Upper lobe of right lung (tissue), 1 donor: ENCODE measurements at regions not wholly inside any gene's neighbourhood (a gene's known extent, or its start where the extent isn't known, plus 50 kb on each side); places are given as distances from the start of the nearest gene placed in this dataset.
"Not testable (repeated sequence)": the region's sequence is repeated elsewhere in the genome, so short reads cannot be mapped to it uniquely, and the experiment has no call there.

Source experiments
- ATAC-seq: fragments of 200-7000 bp; cut with Tn5 transposase; one replicate; pipeline ENCODE4 v1.9.1; 2020; ENCODE audit warnings: mild to moderate bottlenecking, moderate library complexity
- DNase-seq: peaks from one replicate; pipeline ENCODE4 v3.0.0-alpha.2; 2020
- H3K27ac ChIP-seq: fragments of 200-600 bp; one replicate; pipeline ENCODE4 v1.8.0; 2022
- H3K27me3 ChIP-seq: fragments of 200-600 bp; one replicate; pipeline ENCODE4 v1.8.0; 2022; ENCODE audit warnings: mild to moderate bottlenecking
- H3K36me3 ChIP-seq: fragments of 200-600 bp; one replicate; pipeline ENCODE4 v1.8.0; 2022
- H3K4me1 ChIP-seq: fragments of 200-600 bp; one replicate; pipeline ENCODE4 v1.8.0; 2022
- H3K4me3 ChIP-seq: fragments of 200-600 bp; one replicate; pipeline ENCODE4 v1.8.0; 2022; ENCODE audit warnings: mild to moderate bottlenecking
- H3K9me3 ChIP-seq: fragments of 200-600 bp; one replicate; pipeline ENCODE4 v1.8.0; 2022
- CTCF ChIP-seq: fragments of 200-600 bp; IDR thresholded peaks from one replicate; pipeline ENCODE4 v1.8.0; 2022; ENCODE audit warnings: antibody characterized with exemption
- intact Hi-C: fragments of 100-400 bp; cut with DNase I; formaldehyde crosslinking; loops from one replicate; pipeline ENCODE4 v1.11.0; 2022
- donor health status: DM: no; HTN: yes; CAD: no; lungs with severe emphysema.

GRCh38 chr6:14235653-14236356, 118.2 kb downstream of the CD83 start:
- ATAC-seq = no peak
- Histone ChIP-seq H3K4me1 (no peaks in the 10 kb centered on the region), H3K4me3 (no peak overlapping the region), H3K9me3 (no peaks in the 10 kb centered on the region), H3K36me3 (no peaks in the 10 kb centered on the region), H3K27ac (no peak overlapping the region), H3K27me3 (no peaks in the 10 kb centered on the region)
- intact Hi-C loops = no loop called here
- DNase-seq = no peak
- TF ChIP-seq CTCF = no peak

- Histone ChIP-seq H3K9me3 (no peaks in the 10 kb centered on the region), H3K27ac (no peak overlapping the region), H3K4me3 (no peak overlapping the region), H3K36me3 (no peaks in the 10 kb centered on the region), H3K27me3 (no peaks in the 10 kb centered on the region), H3K4me1 (no peaks in the 10 kb centered on the region)
- ATAC-seq = no peak
- no peak for DNase-seq
- intact Hi-C loops = no loop called here
- TF ChIP-seq CTCF = no peak
Measured at GRCh38 chr6:14239097-14239496, 121.5 kb downstream of the CD83 start.

GRCh38 chr6:14240411-14241166, 123.0 kb downstream of the CD83 start:
- intact Hi-C loops = no loop called here
- TF ChIP-seq CTCF = no peak

GRCh38 chr6:14241255-14242070, 123.9 kb downstream of the CD83 start:
- H3K36me3 ChIP-seq = no peaks in the 10 kb centered on the region
- no peak for TF ChIP-seq CTCF
- H3K9me3 ChIP-seq = no peaks in the 10 kb centered on the region
- DNase-seq (no peak), ATAC-seq (no peak)
- no peak overlapping the region for H3K27ac ChIP-seq
- H3K4me1 ChIP-seq = no peaks in the 10 kb centered on the region
- no peak overlapping the region for H3K4me3 ChIP-seq
- intact Hi-C loops = no loop called here
- H3K27me3 ChIP-seq = no peaks in the 10 kb centered on the region

More at GRCh38 chr6:14240411-14241166, 123.0 kb downstream of the CD83 start:
- Histone ChIP-seq H3K36me3 (no peaks in the 10 kb centered on the region), H3K27ac (no peak overlapping the region), H3K4me1 (no peaks in the 10 kb centered on the region), H3K4me3 (no peak overlapping the region), H3K9me3 (no peaks in the 10 kb centered on the region), H3K27me3 (no peaks in the 10 kb centered on the region)
- no peak for ATAC-seq
- no peak for DNase-seq

GRCh38 chr6:14242912-14243311, 125.3 kb downstream of the CD83 start:
- H3K4me1 ChIP-seq, intact Hi-C loops, H3K4me3 ChIP-seq, H3K27me3 ChIP-seq, ATAC-seq, H3K36me3 ChIP-seq, H3K27ac ChIP-seq, DNase-seq, H3K9me3 ChIP-seq: not testable (repeated sequence)

- no peak for TF ChIP-seq CTCF
- Histone ChIP-seq H3K27me3 (no peaks in the 10 kb centered on the region), H3K9me3 (no peaks in the 10 kb centered on the region), H3K4me3 (no peak overlapping the region), H3K27ac (no peak overlapping the region), H3K4me1 (no peaks in the 10 kb centered on the region), H3K36me3 (no peaks in the 10 kb centered on the region)
- no peak for ATAC-seq
- DNase-seq = no peak
- intact Hi-C loops = no loop called here
Measured at GRCh38 chr6:14243597-14243996, 126.0 kb downstream of the CD83 start.
